HG02870 (cell line): ENCODE measurements at regions not wholly inside any gene's neighbourhood (a gene's known extent, or its start where the extent isn't known, plus 50 kb on each side); places are given as distances from the start of the nearest gene placed in this dataset.
"Not testable (repeated sequence)": the region's sequence is repeated elsewhere in the genome, so short reads cannot be mapped to it uniquely, and the experiment has no call there.

Source experiments
- ATAC-seq: cut with Tn5 transposase; IDR thresholded peaks from one replicate; pipeline ENCODE4 v1.9.1; 2021; ENCODE audit warnings: mild to moderate bottlenecking, moderate library complexity; ENCODE audit not compliant: unreplicated experiment

- ATAC-seq, result no peak
Measured at GRCh38 chr6:63440594-63440993, 120.8 kb upstream of the LGSN start.

- no peak for ATAC-seq
Measured at GRCh38 chr6:63441266-63441956, 121.6 kb upstream of the LGSN start.

- ATAC-seq, result no peak
Measured at GRCh38 chr6:63442870-63443269, 123.1 kb upstream of the LGSN start.

- no peak for ATAC-seq
Measured at GRCh38 chr6:63444768-63445167, 125.0 kb upstream of the LGSN start.

GRCh38 chr6:63446405-63446804 is 125.9 kb upstream of the LOC128125822 start:
- no peak for ATAC-seq

GRCh38 chr6:63447134-63447533 is 125.1 kb upstream of the LOC128125822 start:
- no peak for ATAC-seq

- no peak for ATAC-seq
Measured at GRCh38 chr6:63448229-63448628, 124.1 kb upstream of the LOC128125822 start.

GRCh38 chr6:63449714-63450113 is 122.6 kb upstream of the LOC128125822 start:
- ATAC-seq, result no peak

- no peak for ATAC-seq
Measured at GRCh38 chr6:63451238-63451637, 121.0 kb upstream of the LOC128125822 start.

GRCh38 chr6:63452125-63452524 is 120.2 kb upstream of the LOC128125822 start:
- no peak for ATAC-seq

- no peak for ATAC-seq
Measured at GRCh38 chr6:63456734-63457133, 115.5 kb upstream of the LOC128125822 start.

- ATAC-seq, result peak; percentile 91
Measured at GRCh38 chr6:63458480-63459115, 113.7 kb upstream of the LOC128125822 start.

- no peak for ATAC-seq
Measured at GRCh38 chr6:63459814-63460213, 112.5 kb upstream of the LOC128125822 start.

- no peak for ATAC-seq
Measured at GRCh38 chr6:63460971-63461370, 111.3 kb upstream of the LOC128125822 start.

GRCh38 chr6:63464060-63464459 is 108.2 kb upstream of the LOC128125822 start:
- ATAC-seq, result no peak

GRCh38 chr6:63465750-63466149 is 106.5 kb upstream of the LOC128125822 start:
- no peak for ATAC-seq

GRCh38 chr6:63466242-63466733 is 106.0 kb upstream of the LOC128125822 start:
- ATAC-seq, result no peak

GRCh38 chr6:63467247-63467954 is 104.9 kb upstream of the LOC128125822 start:
- no peak for ATAC-seq

GRCh38 chr6:63471145-63471544 is 101.1 kb upstream of the LOC128125822 start:
- ATAC-seq, result not testable (repeated sequence)

- no peak for ATAC-seq
Measured at GRCh38 chr6:63471654-63472053, 100.6 kb upstream of the LOC128125822 start.

GRCh38 chr6:63475707-63476106 is 96.6 kb upstream of the LOC128125822 start:
- ATAC-seq, result no peak

GRCh38 chr6:63476302-63476701 is 96.0 kb upstream of the LOC128125822 start:
- no peak for ATAC-seq
